NCI-H1436 treated with DMSO at 0.1 percent for 48 hours (cell line): ENCODE measurements at regions not wholly inside any gene's neighbourhood (a gene's known extent, or its start where the extent isn't known, plus 50 kb on each side); places are given as distances from the start of the nearest gene placed in this dataset.
"Not testable (repeated sequence)": the region's sequence is repeated elsewhere in the genome, so short reads cannot be mapped to it uniquely, and the experiment has no call there.

Experiments
- DNase-seq: peaks from one replicate; lab custom pipeline; 2025; lab: John Stamatoyannopoulos, UW

DNA sequence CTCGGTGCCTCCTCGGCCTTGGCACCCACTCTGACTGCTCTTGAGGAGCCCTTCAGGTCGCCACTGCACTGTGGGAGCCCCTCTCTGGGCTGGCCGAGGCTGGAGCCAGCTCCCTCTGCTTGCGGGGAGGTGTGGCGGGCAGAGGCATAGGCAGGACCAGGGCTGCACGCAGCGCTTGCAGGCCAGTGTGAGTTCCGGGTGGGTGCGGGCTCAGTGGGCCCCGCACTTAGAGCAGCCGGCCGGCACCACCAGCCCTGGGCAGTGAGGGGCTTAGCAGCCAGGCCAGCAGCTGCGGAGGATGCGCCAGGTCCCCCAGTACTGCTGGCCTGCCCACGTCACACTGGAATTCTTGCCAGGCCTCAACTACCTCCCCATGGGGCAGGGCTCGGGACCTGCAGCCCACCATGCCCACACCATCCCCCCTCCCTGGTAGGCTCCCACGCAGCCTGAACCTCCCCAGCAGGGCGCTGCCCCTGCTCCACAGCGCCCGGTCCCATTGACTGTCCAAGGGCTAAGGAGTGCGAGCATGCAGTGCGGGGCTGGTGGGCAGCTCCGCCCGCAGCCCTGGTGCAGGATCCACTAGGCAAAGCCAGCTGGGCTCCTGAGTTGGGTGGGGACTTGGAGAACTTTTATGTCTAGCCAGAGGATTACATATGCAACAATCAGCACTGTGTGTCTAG lies 602.9 kb upstream of the ST8SIA4 start:
- DNase-seq: no peak

DNA sequence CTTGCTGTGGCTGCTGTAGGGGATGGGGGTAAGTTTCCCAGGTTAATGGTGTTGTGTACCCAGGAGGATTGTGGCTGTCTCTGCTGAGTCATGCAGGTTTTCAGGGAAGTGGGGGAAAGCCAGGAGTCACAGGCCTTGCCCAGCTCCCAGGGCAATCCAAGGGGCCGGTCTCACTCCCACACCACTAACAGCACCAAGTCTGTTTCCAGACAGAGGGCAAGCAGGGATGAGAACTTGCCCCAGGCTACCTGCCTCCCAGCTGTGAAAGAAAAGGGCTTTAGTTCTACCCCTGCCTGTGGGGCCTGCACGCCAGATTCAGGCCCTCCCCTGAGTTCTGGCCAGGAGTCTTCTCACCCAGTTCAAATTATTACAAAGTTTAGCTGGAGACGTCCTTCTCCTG lies 579.8 kb upstream of the ST8SIA4 start:
- DNase-seq: no peak

DNA sequence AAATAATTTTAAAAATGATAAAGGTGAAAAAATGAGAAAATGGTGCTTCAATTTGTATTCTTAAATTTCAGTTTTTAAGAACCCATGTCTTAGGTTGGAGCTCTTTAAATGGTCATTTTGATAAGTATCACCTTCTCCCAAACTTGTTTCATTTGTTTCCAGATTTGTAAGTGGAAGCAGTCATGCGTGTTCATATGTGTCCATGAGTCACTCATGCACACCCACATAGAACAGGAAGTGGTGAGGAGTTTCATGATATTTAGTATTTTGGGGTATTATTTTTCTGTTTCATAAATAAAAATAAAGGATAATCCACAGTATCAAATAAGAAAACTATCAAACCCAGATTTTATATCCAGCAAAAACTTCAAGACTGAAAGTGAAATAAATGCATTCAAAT lies 570.4 kb upstream of the ST8SIA4 start:
- no peak for DNase-seq

DNA sequence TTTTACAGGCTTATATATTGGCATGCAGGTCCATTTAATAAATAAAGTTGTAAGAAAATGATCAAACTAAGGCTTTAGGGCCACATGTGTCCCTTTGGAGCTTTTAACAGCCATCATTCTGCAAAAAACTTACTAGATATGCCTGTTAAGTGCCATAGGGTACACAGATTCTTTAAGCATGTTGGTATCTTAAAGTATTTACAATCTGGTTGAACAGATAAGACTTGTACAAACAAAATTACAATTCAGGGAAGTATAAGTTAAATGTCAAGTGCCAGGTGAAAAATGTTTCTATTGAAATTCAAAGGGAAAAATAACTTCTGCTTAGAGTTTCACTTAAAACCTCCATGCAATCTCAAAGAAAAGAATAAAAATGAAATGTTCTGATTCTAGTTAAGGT lies 558.4 kb upstream of the ST8SIA4 start:
- no peak for DNase-seq

GRCh38 chr5:101458587-101458986 lies 555.5 kb upstream of the ST8SIA4 start:
- DNase-seq: no peak

DNA sequence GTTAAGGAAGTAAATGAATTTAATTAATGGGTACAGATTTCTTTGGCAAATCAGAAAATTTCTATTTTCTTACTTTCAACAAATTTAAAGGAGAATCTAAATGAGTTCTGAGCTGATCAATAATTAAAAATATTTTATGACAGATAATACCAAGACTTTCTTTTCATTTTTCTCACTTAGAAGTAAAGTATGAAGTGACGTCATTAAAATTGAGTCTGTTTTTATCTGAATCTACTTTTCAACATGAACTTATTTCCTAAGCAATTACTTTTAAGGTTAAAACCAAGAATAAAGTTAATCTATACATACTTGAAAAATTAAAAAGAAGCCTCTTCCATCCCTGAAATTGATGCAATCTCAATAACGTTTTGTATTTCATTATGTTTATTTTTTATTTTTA lies 552.8 kb upstream of the ST8SIA4 start:
- no peak for DNase-seq

GRCh38 chr5:101455048-101455447 lies 552.0 kb upstream of the ST8SIA4 start:
- no peak for DNase-seq

GRCh38 chr5:101442281-101442680 lies 539.2 kb upstream of the ST8SIA4 start:
- not testable (repeated sequence) for DNase-seq

DNA sequence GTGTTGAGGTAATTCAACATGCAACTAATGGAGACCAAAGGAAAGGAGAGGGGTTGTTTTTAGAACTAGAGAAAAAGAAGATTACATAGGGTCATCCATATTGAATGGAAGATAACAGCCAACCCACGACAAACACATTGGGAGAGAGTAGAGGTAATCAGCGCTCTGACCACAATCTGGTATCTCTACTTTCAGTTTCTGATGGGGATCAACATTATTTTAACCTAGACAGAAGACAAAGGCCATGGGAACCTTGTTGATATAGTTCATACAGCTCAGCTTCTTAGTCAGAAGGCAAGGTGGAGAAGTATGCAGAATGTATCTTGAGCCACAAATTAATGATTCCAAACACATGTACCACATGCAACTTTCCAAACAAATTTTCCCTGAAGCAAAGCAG lies 537.1 kb upstream of the ST8SIA4 start:
- DNase-seq: no peak

GRCh38 chr5:101437351-101437750 lies 534.3 kb upstream of the ST8SIA4 start:
- no peak for DNase-seq

- no peak for DNase-seq
Measured at GRCh38 chr5:101435768-101436167, 532.7 kb upstream of the ST8SIA4 start.

- DNase-seq: no peak
Measured at GRCh38 chr5:101431201-101431600, 528.1 kb upstream of the ST8SIA4 start.

DNA sequence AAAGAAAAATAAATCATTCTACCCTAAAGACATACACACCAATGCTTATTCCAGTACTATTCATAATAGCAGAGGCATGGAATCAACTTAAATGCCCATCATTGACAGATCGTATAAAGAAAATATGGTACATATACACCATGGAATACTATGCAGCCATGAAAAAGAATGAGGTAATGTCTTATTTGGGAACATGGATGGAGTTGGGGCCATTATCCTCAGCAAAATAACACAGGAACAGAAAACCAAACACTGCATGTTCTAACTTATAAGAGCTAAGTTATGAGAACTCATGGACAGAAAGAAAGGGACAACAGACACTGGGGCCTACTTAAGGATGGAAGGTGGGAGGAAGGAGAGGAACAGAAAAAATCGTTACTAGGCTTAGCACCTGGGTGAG lies 527.5 kb upstream of the ST8SIA4 start:
- no peak for DNase-seq

DNA sequence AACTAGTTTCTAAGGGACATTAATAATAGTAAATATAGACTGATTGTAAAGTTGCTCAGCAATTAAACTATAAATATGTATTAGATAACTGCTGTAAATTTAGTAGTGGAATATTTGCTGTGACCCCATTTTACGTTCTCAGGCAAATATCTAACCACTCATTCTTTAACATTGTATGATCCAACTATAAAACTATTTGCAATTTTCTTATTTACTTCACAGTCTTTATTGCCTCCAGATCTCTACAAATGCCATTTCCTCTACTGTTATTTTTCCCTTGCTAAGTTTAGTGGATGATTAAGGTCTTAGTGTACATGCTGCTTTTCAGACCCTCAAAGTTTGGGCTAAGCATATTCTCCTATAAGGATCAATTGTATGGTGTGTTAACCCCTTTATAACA lies 526.2 kb upstream of the ST8SIA4 start:
- DNase-seq: no peak

- DNase-seq: no peak
Measured at GRCh38 chr5:101425339-101425859, 522.3 kb upstream of the ST8SIA4 start.

DNA sequence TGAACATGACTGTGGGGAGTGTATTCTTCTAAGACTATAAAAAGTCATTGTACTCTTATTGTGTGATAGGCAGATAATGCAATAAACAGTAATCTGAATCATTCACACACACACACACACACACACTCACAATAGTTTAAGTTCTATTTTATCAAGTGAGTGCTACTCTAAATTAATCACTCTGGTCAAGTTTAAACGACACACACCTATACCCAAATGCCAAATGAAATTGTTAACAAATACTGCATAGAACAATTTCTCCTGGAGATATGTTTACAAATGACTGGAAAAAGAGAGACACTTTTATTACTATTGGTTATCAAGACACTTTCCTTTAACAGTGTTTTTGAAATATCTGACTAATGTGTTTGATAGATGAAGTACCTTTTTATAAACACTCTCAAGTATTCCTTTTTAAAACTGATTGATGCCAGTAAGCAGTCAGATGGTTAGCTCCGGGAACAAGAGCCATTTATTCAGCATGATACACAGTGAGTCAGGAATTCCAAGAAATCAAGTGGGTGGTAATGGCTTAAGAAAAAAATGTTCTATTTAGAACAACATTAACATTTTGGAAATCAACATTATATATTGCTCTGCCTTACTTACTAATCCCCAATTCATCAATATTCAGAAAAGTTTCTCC lies 521.6 kb upstream of the ST8SIA4 start:
- no peak for DNase-seq

DNA sequence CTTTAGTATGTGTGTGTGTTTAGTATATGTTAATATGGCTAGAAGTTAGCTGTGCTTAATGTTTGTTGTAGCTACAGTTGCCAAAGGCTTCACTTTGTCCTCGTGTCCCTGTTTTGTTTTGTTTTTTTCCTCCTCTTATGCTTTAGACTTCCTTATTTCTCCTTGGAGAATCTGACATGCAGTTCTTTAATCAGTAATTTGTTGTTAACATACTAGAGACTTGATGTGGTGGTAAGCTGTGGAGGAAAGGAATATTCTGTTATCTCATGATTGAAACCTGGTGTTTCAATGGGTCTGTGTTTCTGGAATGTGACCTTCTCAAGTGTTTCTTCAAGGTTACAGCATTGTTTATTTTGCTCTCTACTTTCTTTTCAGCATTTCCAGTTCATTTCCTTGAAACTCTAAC lies 515.6 kb upstream of the ST8SIA4 start:
- DNase-seq: no peak

- DNase-seq: no peak
Measured at GRCh38 chr5:101404531-101404930, 501.4 kb upstream of the ST8SIA4 start.

DNA sequence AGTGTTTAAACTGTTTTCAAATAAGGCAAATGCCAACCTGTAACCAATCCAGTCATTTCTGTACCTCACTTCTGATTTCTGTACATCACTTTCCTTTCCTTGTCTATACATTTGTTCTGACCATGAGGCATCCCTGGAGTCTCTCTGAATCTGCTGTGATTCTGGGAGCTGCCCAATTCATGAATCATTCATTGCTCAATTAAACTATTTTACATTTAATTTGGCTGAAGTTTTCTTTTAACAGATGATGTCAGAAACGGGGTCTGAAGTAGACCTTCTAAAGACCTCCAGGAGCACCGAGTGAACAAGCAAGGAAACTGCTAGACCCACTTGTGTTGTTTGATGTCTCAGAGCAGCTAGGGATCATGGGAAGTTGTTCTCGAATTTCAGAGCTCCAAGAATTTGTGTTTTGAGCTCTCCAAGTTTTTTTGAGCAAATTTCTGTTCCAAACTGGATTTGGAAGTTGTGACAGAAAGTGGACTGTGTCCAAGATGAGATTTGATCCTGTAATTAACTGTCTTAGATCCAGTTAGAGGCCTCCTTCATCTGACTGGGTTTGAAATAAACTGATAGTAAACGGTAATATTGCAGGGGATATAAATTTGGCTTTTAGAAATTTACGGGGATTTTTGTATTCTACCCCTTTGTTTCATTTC lies 490.8 kb upstream of the ST8SIA4 start:
- no peak for DNase-seq

- no peak for DNase-seq
Measured at GRCh38 chr5:101390151-101390908, 487.2 kb upstream of the ST8SIA4 start.

DNA sequence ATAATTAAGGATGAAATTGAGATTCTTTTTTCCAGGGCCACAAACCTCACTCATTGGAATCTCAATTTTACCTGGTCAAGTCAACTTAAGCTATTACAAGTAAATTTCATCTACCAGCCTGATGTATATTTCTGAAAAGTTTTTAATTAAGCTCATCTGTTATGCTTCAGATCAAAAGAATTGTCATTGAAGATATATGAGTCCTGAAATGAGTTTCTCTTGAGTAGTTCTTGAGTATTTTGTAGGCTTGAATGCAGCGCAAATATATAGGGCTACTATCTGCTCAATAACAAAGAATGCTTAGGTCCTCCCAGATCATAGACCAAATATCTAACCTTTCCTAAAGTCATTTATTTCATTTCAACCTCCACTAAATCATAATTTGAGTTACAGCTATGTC lies 482.2 kb upstream of the ST8SIA4 start:
- DNase-seq: no peak

GRCh38 chr5:101370181-101370580 lies 467.1 kb upstream of the ST8SIA4 start:
- no peak for DNase-seq

DNA sequence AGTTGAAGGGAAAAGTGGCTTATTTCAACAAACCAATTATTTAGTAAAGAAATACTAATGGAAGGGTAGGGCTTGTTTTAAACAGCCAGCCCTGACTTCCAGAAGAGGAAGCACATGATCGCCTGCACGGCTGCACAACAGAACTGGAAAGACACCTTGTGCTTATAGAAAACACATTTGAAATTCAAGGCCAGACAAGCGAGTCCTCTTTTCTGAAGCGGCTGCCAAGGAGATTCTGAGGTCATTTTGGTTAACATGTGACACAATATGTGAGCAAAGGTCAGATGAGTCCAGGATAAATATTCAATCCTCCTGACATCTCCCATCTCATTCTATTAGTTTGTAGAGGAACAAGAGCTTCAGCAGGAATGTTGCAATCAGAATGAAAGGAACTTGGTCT lies 461.4 kb upstream of the ST8SIA4 start:
- DNase-seq: no peak
